WTC11 (cell line): ENCODE measurements at regions not wholly inside any gene's neighbourhood (a gene's known extent, or its start where the extent isn't known, plus 50 kb on each side); places are given as distances from the start of the nearest gene placed in this dataset.

ENCODE experiments used
- ATAC-seq: fragments of 200-7000 bp; cut with Tn5 transposase; 2 replicates; pipeline ENCODE4 v1.10.0; 2021; ENCODE audit warnings: mild to moderate bottlenecking, moderate library complexity
- CTCF ChIA-PET: fragments of 300-600 bp; sonication (Branson Sonifier 250); formaldehyde crosslinking; loops from one replicate; lab custom pipeline; 2021; ENCODE audit warnings: antibody characterized with exemption; lab: Charles Lee
- POLR2A ChIA-PET: fragments of 350-600 bp; sonication (Branson Sonifier 250); formaldehyde crosslinking; loops from one replicate; lab custom pipeline; 2021; ENCODE audit warnings: antibody characterized with exemption; lab: Charles Lee
- DNase-seq: peaks from one replicate; pipeline ENCODE4 v3.0.0; 2021; ENCODE audit warnings: low spot score
- H3K27ac Mint-ChIP-seq: 2 replicates; pipeline ENCODE4 v1.8.0; 2021; ENCODE audit warnings: mixed read lengths
- H3K27me3 Mint-ChIP-seq: 2 replicates; pipeline ENCODE4 v1.8.0; 2021; ENCODE audit warnings: low read depth, mild to moderate bottlenecking, moderate library complexity, mixed read lengths
- H3K36me3 Mint-ChIP-seq: 2 replicates; pipeline ENCODE4 v1.8.0; 2021; ENCODE audit warnings: mixed read lengths
- H3K4me1 Mint-ChIP-seq: 2 replicates; pipeline ENCODE4 v1.8.0; 2022; ENCODE audit warnings: mixed read lengths
- H3K4me3 Mint-ChIP-seq: 2 replicates; pipeline ENCODE4 v1.8.0; 2021; ENCODE audit warnings: mild to moderate bottlenecking, moderate library complexity, mixed read lengths
- H3K9me3 Mint-ChIP-seq: 2 replicates; pipeline ENCODE4 v1.8.0; 2021; ENCODE audit warnings: mixed read lengths
- AFF4 ChIP-seq: sonication (generic); formaldehyde crosslinking; IDR thresholded peaks from 2 replicates; pipeline ENCODE4 v1.8.1; 2023; ENCODE audit warnings: mild to moderate bottlenecking, missing genetic modification reagents, borderline replicate concordance
- E2F5 ChIP-seq: sonication (generic); formaldehyde crosslinking; IDR thresholded peaks from 2 replicates; pipeline ENCODE4 v1.8.1; 2022; ENCODE audit warnings: mild to moderate bottlenecking, moderate library complexity, missing genetic modification reagents
- FOXJ3 ChIP-seq: sonication (generic); formaldehyde crosslinking; IDR thresholded peaks from 2 replicates; pipeline ENCODE4 v1.9.0; 2021; ENCODE audit warnings: missing genetic modification reagents, mild to moderate bottlenecking, borderline replicate concordance
- GTF2I ChIP-seq: fragments of 250-450 bp; sonication (Bioruptor Pico); conservative IDR thresholded peaks from 2 replicates; pipeline ENCODE4 v1.4.0; 2021; ENCODE audit warnings: mild to moderate bottlenecking
- JAZF1 ChIP-seq: fragments of 250-450 bp; sonication (Bioruptor Pico); IDR thresholded peaks from 2 replicates; pipeline ENCODE4 v1.9.0; 2021; ENCODE audit warnings: moderate library complexity, mild to moderate bottlenecking, inconsistent platforms
- NFATC4 ChIP-seq: fragments of 250-450 bp; sonication (Bioruptor Pico); IDR thresholded peaks from 2 replicates; pipeline ENCODE4 v1.9.0; 2021; ENCODE audit warnings: mild to moderate bottlenecking
- ZNF219 ChIP-seq: sonication (generic); formaldehyde crosslinking; IDR thresholded peaks from 2 replicates; pipeline ENCODE4 v1.8.0; 2023; ENCODE audit warnings: missing genetic modification reagents, mild to moderate bottlenecking, borderline replicate concordance
- ZNF281 ChIP-seq: sonication (generic); formaldehyde crosslinking; IDR thresholded peaks from 2 replicates; pipeline ENCODE4 v1.8.0; 2023; ENCODE audit warnings: mild to moderate bottlenecking, missing genetic modification reagents
- ZSCAN18 ChIP-seq: fragments of 250-450 bp; sonication (Bioruptor Pico); IDR thresholded peaks from 2 replicates; pipeline ENCODE4 v2.1.2; 2022; ENCODE audit warnings: mild to moderate bottlenecking, moderate library complexity
- TF ChIP-seq, protein P1 (sequence below): sonication (generic); formaldehyde crosslinking; IDR thresholded peaks from 2 replicates; pipeline ENCODE4 v1.8.1; 2023; ENCODE audit warnings: mild to moderate bottlenecking, missing genetic modification reagents, moderate library complexity
- TF ChIP-seq, protein P2 (sequence below): sonication (generic); formaldehyde crosslinking; IDR thresholded peaks from 2 replicates; pipeline ENCODE4 v1.8.1; 2023; ENCODE audit warnings: mild to moderate bottlenecking, missing genetic modification reagents

DNA sequence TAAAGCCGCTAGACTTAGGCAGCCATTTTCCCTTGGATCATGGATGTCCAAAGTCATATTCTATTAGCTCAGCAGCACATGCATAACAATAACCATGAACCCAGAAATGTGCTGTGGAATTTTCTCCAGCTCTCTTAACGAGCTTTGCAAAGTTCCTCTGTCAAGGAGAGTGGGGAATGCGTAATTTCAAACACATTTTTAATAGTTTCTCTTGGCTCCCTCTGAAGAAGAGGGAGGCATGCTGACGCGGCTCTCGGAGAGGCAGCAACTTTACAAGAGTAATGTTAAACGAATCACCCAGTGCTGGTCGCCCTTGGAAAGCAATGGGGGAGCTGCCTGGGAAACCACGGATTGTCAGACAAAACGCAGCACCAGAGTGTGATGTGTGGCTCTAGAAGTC, 114.8 kb downstream of the RAB18 start (continued):
- TF ChIP-seq AFF4 (CRISPR knock-in tag) = no peak
- no peak for TF ChIP-seq JAZF1 (CRISPR knock-in tag)
- TF ChIP-seq ZNF281 = no peak
- TF ChIP-seq E2F5 (CRISPR knock-in tag) = no peak
- no peak for TF ChIP-seq ZSCAN18 (CRISPR knock-in tag)

DNA sequence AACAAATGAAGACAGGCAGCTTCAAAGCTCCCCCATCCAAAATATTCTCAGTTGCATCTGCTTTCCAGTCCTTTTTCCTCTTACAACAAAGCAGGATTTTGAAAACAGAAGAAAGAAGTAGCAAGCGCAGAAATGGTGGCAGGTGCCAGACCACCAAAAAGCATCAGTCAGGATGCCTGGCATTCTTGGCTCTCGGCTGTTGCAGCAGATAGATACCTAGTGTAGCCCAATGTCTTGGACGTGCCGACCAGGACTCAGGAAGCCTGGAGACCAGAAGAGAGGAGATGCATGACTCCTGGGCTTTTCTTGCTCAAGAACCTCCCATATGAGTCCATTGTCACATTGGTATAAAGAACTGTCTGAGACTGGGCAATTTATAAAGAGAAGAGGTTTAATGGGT, 115.2 kb downstream of the RAB18 start:
- peaks cover 11% of the 10 kb centered on the region for H3K9me3 Mint-ChIP-seq
- no peaks in the 10 kb centered on the region for H3K36me3 Mint-ChIP-seq
- ATAC-seq = no peak
- peaks cover 20% of the 10 kb centered on the region for H3K4me1 Mint-ChIP-seq
- TF ChIP-seq AFF4 (CRISPR knock-in tag) = no peak
- H3K4me3 Mint-ChIP-seq = no peak overlapping the region
- DNase-seq = no peak
- H3K27ac Mint-ChIP-seq = no peak overlapping the region
- ChIA-PET POLR2A (no interaction called here), CTCF (no interaction called here)
- H3K27me3 Mint-ChIP-seq = no peaks in the 10 kb centered on the region

DNA sequence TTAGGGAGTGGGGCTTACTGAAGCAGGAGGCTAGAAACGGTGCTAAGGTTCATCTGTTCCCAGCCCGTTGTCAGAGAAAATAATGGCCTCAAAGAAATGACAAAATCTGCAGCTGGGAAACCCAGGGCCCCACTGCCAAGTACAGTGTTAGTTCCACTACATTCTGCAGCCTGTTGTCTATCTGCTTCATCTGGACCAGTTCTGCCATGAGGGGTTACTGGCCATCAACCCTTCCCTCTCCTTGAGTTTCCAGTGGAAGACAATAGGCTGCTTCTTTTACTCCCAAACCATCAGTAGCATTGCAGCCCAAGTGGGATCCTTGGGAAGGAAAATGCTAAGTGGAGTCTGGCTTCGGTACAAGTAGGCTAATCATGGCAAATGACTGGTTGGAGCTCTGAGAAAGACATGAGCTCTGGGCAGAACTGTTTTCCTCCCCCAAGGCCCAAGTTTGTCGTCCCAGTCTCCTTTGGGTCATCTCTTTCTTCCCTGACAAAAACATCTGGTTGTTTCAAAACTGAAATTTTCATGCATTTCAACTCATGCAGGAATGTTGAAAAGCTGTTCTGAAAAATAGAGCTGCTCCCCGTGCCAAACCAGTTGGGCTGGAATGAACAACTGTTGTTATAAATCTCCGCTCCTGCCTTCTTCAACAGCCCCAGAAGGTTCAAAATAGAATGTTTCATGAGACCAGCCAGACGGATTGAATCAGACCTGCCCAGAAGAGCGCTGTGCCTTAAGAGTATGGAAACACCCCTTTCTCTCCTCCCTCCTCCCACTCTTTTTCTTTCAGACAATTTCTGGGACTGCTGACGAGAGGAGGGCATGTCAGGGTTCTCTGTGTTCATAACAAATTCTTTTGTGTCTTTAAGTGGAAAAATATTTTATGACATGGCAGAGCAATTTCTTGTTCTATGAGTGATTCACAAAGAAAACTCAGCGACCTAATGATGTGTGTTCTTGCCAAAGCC, 116.6 kb downstream of the RAB18 start:
- Mint-ChIP-seq H3K27me3 (no peaks in the 10 kb centered on the region), H3K9me3 (peaks cover 11% of the 10 kb centered on the region), H3K27ac (no peak overlapping the region), H3K4me1 (peaks cover 22% of the 10 kb centered on the region), H3K36me3 (no peaks in the 10 kb centered on the region), H3K4me3 (no peak overlapping the region)
- DNase-seq = no peak
- TF ChIP-seq ZNF219 (CRISPR knock-in tag) (no peak), JAZF1 (CRISPR knock-in tag) (no peak), NFATC4 (CRISPR knock-in tag) (no peak), FOXJ3 (CRISPR knock-in tag) (no peak), GTF2I (no peak)
- TF ChIP-seq, protein P1, sequence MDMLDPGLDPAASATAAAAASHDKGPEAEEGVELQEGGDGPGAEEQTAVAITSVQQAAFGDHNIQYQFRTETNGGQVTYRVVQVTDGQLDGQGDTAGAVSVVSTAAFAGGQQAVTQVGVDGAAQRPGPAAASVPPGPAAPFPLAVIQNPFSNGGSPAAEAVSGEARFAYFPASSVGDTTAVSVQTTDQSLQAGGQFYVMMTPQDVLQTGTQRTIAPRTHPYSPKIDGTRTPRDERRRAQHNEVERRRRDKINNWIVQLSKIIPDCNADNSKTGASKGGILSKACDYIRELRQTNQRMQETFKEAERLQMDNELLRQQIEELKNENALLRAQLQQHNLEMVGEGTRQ (CRISPR knock-in tag) = no peak
- TF ChIP-seq, protein P2, sequence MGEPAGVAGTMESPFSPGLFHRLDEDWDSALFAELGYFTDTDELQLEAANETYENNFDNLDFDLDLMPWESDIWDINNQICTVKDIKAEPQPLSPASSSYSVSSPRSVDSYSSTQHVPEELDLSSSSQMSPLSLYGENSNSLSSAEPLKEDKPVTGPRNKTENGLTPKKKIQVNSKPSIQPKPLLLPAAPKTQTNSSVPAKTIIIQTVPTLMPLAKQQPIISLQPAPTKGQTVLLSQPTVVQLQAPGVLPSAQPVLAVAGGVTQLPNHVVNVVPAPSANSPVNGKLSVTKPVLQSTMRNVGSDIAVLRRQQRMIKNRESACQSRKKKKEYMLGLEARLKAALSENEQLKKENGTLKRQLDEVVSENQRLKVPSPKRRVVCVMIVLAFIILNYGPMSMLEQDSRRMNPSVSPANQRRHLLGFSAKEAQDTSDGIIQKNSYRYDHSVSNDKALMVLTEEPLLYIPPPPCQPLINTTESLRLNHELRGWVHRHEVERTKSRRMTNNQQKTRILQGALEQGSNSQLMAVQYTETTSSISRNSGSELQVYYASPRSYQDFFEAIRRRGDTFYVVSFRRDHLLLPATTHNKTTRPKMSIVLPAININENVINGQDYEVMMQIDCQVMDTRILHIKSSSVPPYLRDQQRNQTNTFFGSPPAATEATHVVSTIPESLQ (CRISPR knock-in tag) = no peak
- ATAC-seq = no peak
- CTCF ChIA-PET = interaction anchor here (0.6 kb wide), 1 partner anchor 35 kb away, joined by 5 read pairs; no protein-coding TSS in a partner anchor
- POLR2A ChIA-PET = no interaction called here
